Left lung (tissue), 4 donors: ENCODE measurements at regions not wholly inside any gene's neighbourhood (a gene's known extent, or its start where the extent isn't known, plus 50 kb on each side); places are given as distances from the start of the nearest gene placed in this dataset.

Source experiments
- ATAC-seq: fragments of 200-7000 bp; cut with Tn5 transposase; one replicate; pipeline ENCODE4 v1.9.1; 2020; ENCODE audit warnings: moderate library complexity
- DNase-seq, 4 donors: peaks; one replicate each; pipeline ENCODE4 v3.0.0-alpha.2; 2013 to 2020
- H3K27ac ChIP-seq, 2 donors: fragments of 200-600 bp; sonication (generic) in 1 of 2; one replicate each; pipeline versions ENCODE4 v1.5.0 to v1.8.0; 2020 to 2021
- H3K27me3 ChIP-seq, 2 donors: fragments of 200-600 bp; sonication (generic) in 1 of 2; one replicate each; pipeline versions ENCODE4 v1.5.0 to v1.8.0; 2020 to 2021
- H3K36me3 ChIP-seq, 2 donors: fragments of 200-600 bp; sonication (generic) in 1 of 2; one replicate each; pipeline versions ENCODE4 v1.5.0 to v1.8.0; 2020 to 2021
- H3K4me1 ChIP-seq, 2 donors: fragments of 200-600 bp; one replicate each; pipeline ENCODE4 v1.8.0; 2021
- H3K4me3 ChIP-seq, 2 donors: fragments of 200-600 bp; sonication (generic) in 1 of 2; one replicate each; pipeline versions ENCODE4 v1.5.0 to v1.8.0; 2020 to 2021; ENCODE audit warnings: mild to moderate bottlenecking in 1 of 2
- H3K9me3 ChIP-seq, 2 donors: fragments of 200-600 bp; sonication (generic) in 1 of 2; one replicate each; pipeline versions ENCODE4 v1.5.0 to v1.8.0; 2020 to 2021
- CTCF ChIP-seq, 2 donors: fragments of 200-600 bp; sonication (generic) in 1 of 2; IDR thresholded peaks; one replicate each; pipeline versions ENCODE4 v1.5.0 to v1.8.0; 2021; ENCODE audit warnings: antibody characterized with exemption in 2 of 2
- intact Hi-C, 2 donors: fragments of 100-400 bp; cut with DNase I; formaldehyde crosslinking; loops; one replicate each; pipeline versions ENCODE4 v1.11.2 to v1.14.2; 2022
- donor health status: DM: no; HTN: yes; CAD: no.
- donor health status: DM: no; HTN: no; CAD: no.

GRCh38 chr1:4271338-4271998 is 371.4 kb upstream of the C1orf174 start:
- H3K27ac ChIP-seq: no peak overlapping the region
- no peak for DNase-seq
- no peaks in the 10 kb centered on the region for H3K4me1 ChIP-seq
- TF ChIP-seq CTCF (IDR thresholded peaks at IDR 0.05): no peak
- no peak overlapping the region for H3K4me3 ChIP-seq
- H3K27me3 ChIP-seq: peaks cover 0 to 70% of the 10 kb centered on the region in 2 donors
- intact Hi-C loops: no loop called here
- no peak for ATAC-seq
- no peaks in the 10 kb centered on the region for H3K36me3 ChIP-seq
- H3K9me3 ChIP-seq: peaks cover 0 to 12% of the 10 kb centered on the region in 2 donors

GRCh38 chr1:4272568-4272967 is 372.5 kb upstream of the C1orf174 start:
- Histone ChIP-seq H3K4me1 (no peaks in the 10 kb centered on the region), H3K36me3 (no peaks in the 10 kb centered on the region), H3K27ac (no peak overlapping the region), H3K4me3 (no peak overlapping the region), H3K27me3 (peaks cover 0 to 61% of the 10 kb centered on the region in 2 donors), H3K9me3 (peaks cover 0 to 17% of the 10 kb centered on the region in 2 donors)
- no peak for TF ChIP-seq CTCF (IDR thresholded peaks at IDR 0.05)
- DNase-seq: no peak
- ATAC-seq: no peak
- intact Hi-C loops: no loop called here

GRCh38 chr1:4273243-4273642 is 373.2 kb upstream of the C1orf174 start:
- Histone ChIP-seq H3K36me3 (no peaks in the 10 kb centered on the region), H3K27ac (no peak overlapping the region), H3K27me3 (peaks cover 0 to 55% of the 10 kb centered on the region in 2 donors), H3K9me3 (peaks cover 0 to 24% of the 10 kb centered on the region in 2 donors), H3K4me1 (no peaks in the 10 kb centered on the region), H3K4me3 (no peak overlapping the region)
- TF ChIP-seq CTCF (IDR thresholded peaks at IDR 0.05): no peak
- no peak for ATAC-seq
- intact Hi-C loops: no loop called here
- DNase-seq: no peak

- no peak overlapping the region for H3K27ac ChIP-seq
- peaks cover 0 to 25% of the 10 kb centered on the region in 2 donors for H3K9me3 ChIP-seq
- H3K4me3 ChIP-seq: no peak overlapping the region
- H3K27me3 ChIP-seq: peaks cover 0 to 55% of the 10 kb centered on the region in 2 donors
- no peaks in the 10 kb centered on the region for H3K36me3 ChIP-seq
- TF ChIP-seq CTCF (IDR thresholded peaks at IDR 0.05): no peak
- intact Hi-C loops: no loop called here
- no peaks in the 10 kb centered on the region for H3K4me1 ChIP-seq
- ATAC-seq (no peak), DNase-seq (no peak)
These were observed 373.7 kb upstream of the C1orf174 start for GRCh38 chr1:4273747-4274146.

- intact Hi-C loops: no loop called here
- no peaks in the 10 kb centered on the region for H3K4me1 ChIP-seq
- no peak for TF ChIP-seq CTCF (IDR thresholded peaks at IDR 0.05)
- ATAC-seq (no peak), DNase-seq (no peak)
- H3K9me3 ChIP-seq: peaks cover 0 to 28% of the 10 kb centered on the region in 2 donors
- H3K27me3 ChIP-seq: peaks cover 0 to 52% of the 10 kb centered on the region in 2 donors
- H3K36me3 ChIP-seq: no peaks in the 10 kb centered on the region
- H3K27ac ChIP-seq: no peak overlapping the region
- H3K4me3 ChIP-seq: no peak overlapping the region
These were observed 375.0 kb upstream of the C1orf174 start for GRCh38 chr1:4275083-4275482.
